Choroid plexus epithelial cell (primary cell): ENCODE measurements at regions not wholly inside any gene's neighbourhood (a gene's known extent, or its start where the extent isn't known, plus 50 kb on each side); places are given as distances from the start of the nearest gene placed in this dataset.
A peak's percentile ranks its signal among the peaks of the same experiment; 100 is the strongest.

Experiments used
- DNase-seq: peaks from one replicate; pipeline ENCODE4 v3.0.0-alpha.2; 2010; ENCODE audit warnings: low read depth
- H3K4me3 ChIP-seq: 2 replicates; pipeline ENCODE4 v1.5.1; 2011; ENCODE audit warnings: low read depth, mild to moderate bottlenecking, control low read depth, low read length, moderate library complexity
- CTCF ChIP-seq: conservative IDR thresholded peaks from 2 replicates; pipeline ENCODE4 v1.5.1; 2011; ENCODE audit warnings: low read depth, mild to moderate bottlenecking, control low read depth, inconsistent platforms, low read length, moderate library complexity

GRCh38 chr4:14178421-14178820 lies 550.9 kb upstream of the BOD1L1 start:
- no peak for TF ChIP-seq CTCF
- peak; percentile 66 for DNase-seq
- H3K4me3 ChIP-seq: no peak overlapping the region

- no peak for TF ChIP-seq CTCF
- no peak overlapping the region for H3K4me3 ChIP-seq
- DNase-seq: no peak
Measured at GRCh38 chr4:14180166-14180565, 552.6 kb upstream of the BOD1L1 start.

- no peak overlapping the region for H3K4me3 ChIP-seq
- peak; percentile 41 for DNase-seq
Measured at GRCh38 chr4:14180983-14181601, 553.6 kb upstream of the BOD1L1 start.

GRCh38 chr4:14182148-14182547 lies 554.6 kb upstream of the BOD1L1 start:
- TF ChIP-seq CTCF: no peak
- no peak for DNase-seq
- H3K4me3 ChIP-seq: no peak overlapping the region

More at GRCh38 chr4:14180983-14181601, 553.6 kb upstream of the BOD1L1 start:
- no peak for TF ChIP-seq CTCF

- peak; percentile 42 for DNase-seq
- peak; percentile 5 for TF ChIP-seq CTCF
- H3K4me3 ChIP-seq: no peak overlapping the region
Measured at GRCh38 chr4:14184265-14184664, 556.7 kb upstream of the BOD1L1 start.

- DNase-seq: no peak
- no peak for TF ChIP-seq CTCF
- no peak overlapping the region for H3K4me3 ChIP-seq
Measured at GRCh38 chr4:14184767-14185166, 557.2 kb upstream of the BOD1L1 start.

- H3K4me3 ChIP-seq: no peak overlapping the region
- TF ChIP-seq CTCF: no peak
- DNase-seq: no peak
Measured at GRCh38 chr4:14188214-14188613, 560.7 kb upstream of the BOD1L1 start.
